ENCODE measurements at regions not wholly inside any gene's neighbourhood (a gene's known extent, or its start where the extent isn't known, plus 50 kb on each side); places are given as distances from the start of the nearest gene placed in this dataset.

- H3K36me3 ChIP-seq: no peaks in the 10 kb centered on the region
- TF ChIP-seq CTCF (IDR thresholded peaks at IDR 0.05): no peak
- H3K4me1 ChIP-seq (ENCODE audit: control insufficient read depth in 1 of 2, insufficient read depth in 1 of 2, low read depth in 1 of 2, low read length in 1 of 2): no peaks in the 10 kb centered on the region
- no peak overlapping the region for H3K4me3 ChIP-seq (ENCODE audit: low read depth in 1 of 2, low read length in 1 of 2)
- H3K27me3 ChIP-seq: no peaks in the 10 kb centered on the region
- H3K9me3 ChIP-seq: no peaks in the 10 kb centered on the region
- H3K27ac ChIP-seq: no peak overlapping the region
Observed at GRCh38 chr1:79849388-79849787, 842.9 kb upstream of the ADGRL4 start.

GRCh38 chr1:79848316-79848715 lies 841.8 kb upstream of the ADGRL4 start:
- no peak overlapping the region for H3K4me3 ChIP-seq (ENCODE audit: low read depth in 1 of 2, low read length in 1 of 2)
- no peaks in the 10 kb centered on the region for H3K36me3 ChIP-seq
- no peaks in the 10 kb centered on the region for H3K4me1 ChIP-seq (ENCODE audit: control insufficient read depth in 1 of 2, insufficient read depth in 1 of 2, low read depth in 1 of 2, low read length in 1 of 2)
- no peaks in the 10 kb centered on the region for H3K9me3 ChIP-seq
- no peak for TF ChIP-seq CTCF (IDR thresholded peaks at IDR 0.05)
- H3K27me3 ChIP-seq: no peaks in the 10 kb centered on the region
- no peak overlapping the region for H3K27ac ChIP-seq

- no peak for TF ChIP-seq CTCF (IDR thresholded peaks at IDR 0.05)
- H3K36me3 ChIP-seq: no peaks in the 10 kb centered on the region
- H3K27ac ChIP-seq: no peak overlapping the region
- no peak overlapping the region for H3K4me3 ChIP-seq (ENCODE audit: low read depth in 1 of 2, low read length in 1 of 2)
- H3K27me3 ChIP-seq: no peaks in the 10 kb centered on the region
- no peaks in the 10 kb centered on the region for H3K4me1 ChIP-seq (ENCODE audit: control insufficient read depth in 1 of 2, insufficient read depth in 1 of 2, low read depth in 1 of 2, low read length in 1 of 2)
- no peaks in the 10 kb centered on the region for H3K9me3 ChIP-seq
Observed at GRCh38 chr1:79847700-79848099, 841.2 kb upstream of the ADGRL4 start.

GRCh38 chr1:79845936-79846335 lies 839.4 kb upstream of the ADGRL4 start:
- Histone ChIP-seq H3K4me1 (ENCODE audit: control insufficient read depth in 1 of 2, insufficient read depth in 1 of 2, low read depth in 1 of 2, low read length in 1 of 2) (no peaks in the 10 kb centered on the region), H3K9me3 (no peaks in the 10 kb centered on the region), H3K36me3 (no peaks in the 10 kb centered on the region), H3K27me3 (no peaks in the 10 kb centered on the region), H3K4me3 (ENCODE audit: low read depth in 1 of 2, low read length in 1 of 2) (no peak overlapping the region), H3K27ac (no peak overlapping the region)
- no peak for TF ChIP-seq CTCF (IDR thresholded peaks at IDR 0.05)

GRCh38 chr1:79842811-79843210 lies 836.3 kb upstream of the ADGRL4 start:
- TF ChIP-seq CTCF (IDR thresholded peaks at IDR 0.05): no peak
- Histone ChIP-seq H3K4me3 (ENCODE audit: low read depth in 1 of 2, low read length in 1 of 2) (no peak overlapping the region), H3K27ac (no peak overlapping the region), H3K4me1 (ENCODE audit: control insufficient read depth in 1 of 2, insufficient read depth in 1 of 2, low read depth in 1 of 2, low read length in 1 of 2) (no peaks in the 10 kb centered on the region), H3K36me3 (no peaks in the 10 kb centered on the region), H3K27me3 (no peaks in the 10 kb centered on the region), H3K9me3 (no peaks in the 10 kb centered on the region)

GRCh38 chr1:79839882-79840281 lies 833.4 kb upstream of the ADGRL4 start:
- Histone ChIP-seq H3K9me3 (no peaks in the 10 kb centered on the region), H3K4me1 (ENCODE audit: control insufficient read depth in 1 of 2, insufficient read depth in 1 of 2, low read depth in 1 of 2, low read length in 1 of 2) (no peaks in the 10 kb centered on the region), H3K27ac (no peak overlapping the region), H3K36me3 (no peaks in the 10 kb centered on the region), H3K4me3 (ENCODE audit: low read depth in 1 of 2, low read length in 1 of 2) (no peak overlapping the region), H3K27me3 (no peaks in the 10 kb centered on the region)
- no peak for TF ChIP-seq CTCF (IDR thresholded peaks at IDR 0.05)

Data from neutrophil (primary cell).